ENCODE measurements at regions not wholly inside any gene's neighbourhood (a gene's known extent, or its start where the extent isn't known, plus 50 kb on each side); places are given as distances from the start of the nearest gene placed in this dataset.
A peak's percentile ranks its signal among the peaks of the same experiment; 100 is the strongest.

GRCh38 chr14:98982986-98983385 is 289.0 kb downstream of the BCL11B start:
- DNase-seq (ENCODE audit: extremely low spot score), result no peak
- H3K4me3 ChIP-seq, result no peak overlapping the region
- intact Hi-C loops (cut with DNase I), result no loop called here
- no peak overlapping the region for H3K27ac ChIP-seq (replicated peaks in 1 of 4)
- 69% methylated on average over 8 of the region's 8 CpGs for WGBS
- no peaks in the 10 kb centered on the region for H3K4me1 ChIP-seq
- peaks cover 0 to 5% (median under 1%) of the 10 kb centered on the region in 4 donors for H3K9me3 ChIP-seq
- H3K36me3 ChIP-seq, result no peaks in the 10 kb centered on the region
- TF ChIP-seq POLR2A (IDR thresholded peaks at IDR 0.05; ENCODE audit: low read depth), result no peak
- TF ChIP-seq EP300 (IDR thresholded peaks at IDR 0.05), result no peak
- TF ChIP-seq CTCF (IDR thresholded peaks at IDR 0.05), result no peak
- TF ChIP-seq POLR2AphosphoS5 (IDR thresholded peaks at IDR 0.05), result no peak
- no peaks in the 10 kb centered on the region for H3K27me3 ChIP-seq

GRCh38 chr14:98984027-98984718 is 287.8 kb downstream of the BCL11B start:
- H3K9me3 ChIP-seq, result no peaks in the 10 kb centered on the region
- H3K4me1 ChIP-seq, result no peaks in the 10 kb centered on the region
- no peak for TF ChIP-seq CTCF (IDR thresholded peaks at IDR 0.05)
- no peak for TF ChIP-seq POLR2AphosphoS5 (IDR thresholded peaks at IDR 0.05)
- no peak for TF ChIP-seq POLR2A (IDR thresholded peaks at IDR 0.05; ENCODE audit: low read depth)
- no peak for TF ChIP-seq EP300 (IDR thresholded peaks at IDR 0.05)
- WGBS, result 77% methylated on average over 10 of the region's 11 CpGs
- H3K27me3 ChIP-seq, result no peaks in the 10 kb centered on the region
- intact Hi-C loops (cut with DNase I), result no loop called here
- H3K36me3 ChIP-seq, result no peaks in the 10 kb centered on the region
- DNase-seq (ENCODE audit: extremely low spot score), result peak; percentile 78
- no peak overlapping the region for H3K27ac ChIP-seq (replicated peaks in 1 of 4)
- H3K4me3 ChIP-seq, result no peak overlapping the region

- no peaks in the 10 kb centered on the region for H3K27me3 ChIP-seq
- no peak overlapping the region for H3K4me3 ChIP-seq
- intact Hi-C loops (cut with DNase I), result no loop called here
- WGBS, result 77% methylated on average over 6 of the region's 7 CpGs
- H3K36me3 ChIP-seq, result no peaks in the 10 kb centered on the region
- DNase-seq (ENCODE audit: extremely low spot score), result peak; percentile 92
- no peak overlapping the region for H3K27ac ChIP-seq (replicated peaks in 1 of 4)
- H3K9me3 ChIP-seq, result no peaks in the 10 kb centered on the region
- no peaks in the 10 kb centered on the region for H3K4me1 ChIP-seq
- TF ChIP-seq EP300 (IDR thresholded peaks at IDR 0.05), result no peak
- no peak for TF ChIP-seq POLR2AphosphoS5 (IDR thresholded peaks at IDR 0.05)
- TF ChIP-seq CTCF (IDR thresholded peaks at IDR 0.05), result no peak
- TF ChIP-seq POLR2A (IDR thresholded peaks at IDR 0.05; ENCODE audit: low read depth), result no peak
Observed at GRCh38 chr14:98984719-98985041, 287.3 kb downstream of the BCL11B start.

- H3K4me3 ChIP-seq, result no peak overlapping the region
- no peaks in the 10 kb centered on the region for H3K4me1 ChIP-seq
- 100% methylated on average over 1 of the region's 1 CpG for WGBS
- DNase-seq (ENCODE audit: extremely low spot score), result no peak
- H3K27ac ChIP-seq (replicated peaks in 1 of 4), result no peak overlapping the region
- TF ChIP-seq POLR2AphosphoS5 (IDR thresholded peaks at IDR 0.05) (no peak), POLR2A (IDR thresholded peaks at IDR 0.05; ENCODE audit: low read depth) (no peak), CTCF (IDR thresholded peaks at IDR 0.05) (no peak), EP300 (IDR thresholded peaks at IDR 0.05) (no peak)
- H3K36me3 ChIP-seq, result no peaks in the 10 kb centered on the region
- no peaks in the 10 kb centered on the region for H3K27me3 ChIP-seq
- intact Hi-C loops (cut with DNase I), result no loop called here
- no peaks in the 10 kb centered on the region for H3K9me3 ChIP-seq
Observed at GRCh38 chr14:98993818-98994217, 278.2 kb downstream of the BCL11B start.

GRCh38 chr14:98994561-98994960 is 277.4 kb downstream of the BCL11B start:
- intact Hi-C loops (cut with DNase I), result no loop called here
- Histone ChIP-seq H3K4me1 (no peaks in the 10 kb centered on the region), H3K27ac (replicated peaks in 1 of 4) (no peak overlapping the region), H3K4me3 (no peak overlapping the region), H3K27me3 (no peaks in the 10 kb centered on the region), H3K36me3 (no peaks in the 10 kb centered on the region), H3K9me3 (no peaks in the 10 kb centered on the region)
- DNase-seq (ENCODE audit: extremely low spot score), result peak; percentile 34
- TF ChIP-seq EP300 (IDR thresholded peaks at IDR 0.05) (no peak), POLR2A (IDR thresholded peaks at IDR 0.05; ENCODE audit: low read depth) (no peak), POLR2AphosphoS5 (IDR thresholded peaks at IDR 0.05) (no peak), CTCF (IDR thresholded peaks at IDR 0.05) (no peak)
- WGBS, result 82% methylated on average over 3 of the region's 3 CpGs
